Mesendoderm (in vitro differentiated cells): ENCODE measurements at regions not wholly inside any gene's neighbourhood (a gene's known extent, or its start where the extent isn't known, plus 50 kb on each side); places are given as distances from the start of the nearest gene placed in this dataset.

Experiments
- DNase-seq: peaks from one replicate; pipeline ENCODE4 v3.0.0; 2013
- H2AK5ac ChIP-seq: 2 replicates; pipeline ENCODE4 v1.6.1; 2013; ENCODE audit warnings: low read length, inconsistent platforms
- H2BK120ac ChIP-seq: 2 replicates; pipeline ENCODE4 v1.6.1; 2013; ENCODE audit warnings: low read depth, mild to moderate bottlenecking, low read length, moderate library complexity, mixed read lengths
- H2BK15ac ChIP-seq: replicated peaks from 2 replicates; pipeline ENCODE4 v1.6.1; 2013; ENCODE audit warnings: low read depth, mild to moderate bottlenecking, moderate library complexity
- H2BK5ac ChIP-seq: 2 replicates; pipeline ENCODE4 v1.6.1; 2013; ENCODE audit warnings: low read length, inconsistent platforms
- H3K18ac ChIP-seq: 2 replicates; pipeline ENCODE4 v1.6.1; 2013; ENCODE audit warnings: mild to moderate bottlenecking, low read length, mixed read lengths
- H3K23ac ChIP-seq: one replicate; pipeline ENCODE4 v1.6.1; 2013; ENCODE audit warnings: low read length
- H3K27ac ChIP-seq: 2 replicates; pipeline ENCODE4 v1.5.1; 2013; ENCODE audit warnings: low read depth, mild to moderate bottlenecking, inconsistent platforms, low read length, moderate library complexity
- H3K27me3 ChIP-seq: 2 replicates; pipeline ENCODE4 v1.6.1; 2013; ENCODE audit warnings: low read length, control low read depth, mild to moderate bottlenecking, inconsistent platforms; ENCODE audit not compliant: insufficient read depth, poor library complexity
- H3K36me3 ChIP-seq: 2 replicates; pipeline ENCODE4 v1.6.1; 2013; ENCODE audit warnings: low read length, inconsistent platforms; ENCODE audit not compliant: control insufficient read depth, insufficient read depth
- H3K4ac ChIP-seq: one replicate; pipeline ENCODE4 v1.6.1; 2013; ENCODE audit warnings: low read depth, mild to moderate bottlenecking, low read length, moderate library complexity
- H3K4me1 ChIP-seq: 2 replicates; pipeline ENCODE4 v1.6.1; 2013; ENCODE audit warnings: low read depth, low read length, inconsistent platforms; ENCODE audit not compliant: control insufficient read depth
- H3K4me2 ChIP-seq: 2 replicates; pipeline ENCODE4 v1.6.1; 2013; ENCODE audit warnings: low read length
- H3K4me3 ChIP-seq: 2 replicates; pipeline ENCODE4 v1.5.1; 2013; ENCODE audit warnings: mild to moderate bottlenecking, low read length
- H3K56ac ChIP-seq: one replicate; pipeline ENCODE4 v1.6.1; 2013; ENCODE audit warnings: low read length
- H3K79me1 ChIP-seq: 2 replicates; pipeline ENCODE4 v1.6.1; 2013; ENCODE audit warnings: low read length, inconsistent platforms
- H3K79me2 ChIP-seq: 2 replicates; pipeline ENCODE4 v1.6.1; 2013; ENCODE audit warnings: mild to moderate bottlenecking, low read length; ENCODE audit not compliant: control insufficient read depth, insufficient read depth
- H3K9ac ChIP-seq: 2 replicates; pipeline ENCODE4 v1.6.1; 2013; ENCODE audit warnings: low read length, inconsistent platforms
- H4K5ac ChIP-seq: one replicate; pipeline ENCODE4 v1.6.1; 2013; ENCODE audit warnings: low read length
- H4K8ac ChIP-seq: one replicate; pipeline ENCODE4 v1.6.1; 2013; ENCODE audit warnings: low read depth, mild to moderate bottlenecking, control low read depth, low read length, moderate library complexity
- WGBS: extraction: QIAGEN DNeasy Blood & Tissue Kit; methylation state at CpG from one replicate; pipeline ENCODE4 v1.1.7; 2013; ENCODE audit warnings: low lambda C conversion rate, missing lambda C conversion rate; ENCODE audit not compliant: insufficient coverage; ENCODE audit errors: extremely low coverage; 5-methylcytosine and 5-hydroxymethylcytosine counted together

DNA sequence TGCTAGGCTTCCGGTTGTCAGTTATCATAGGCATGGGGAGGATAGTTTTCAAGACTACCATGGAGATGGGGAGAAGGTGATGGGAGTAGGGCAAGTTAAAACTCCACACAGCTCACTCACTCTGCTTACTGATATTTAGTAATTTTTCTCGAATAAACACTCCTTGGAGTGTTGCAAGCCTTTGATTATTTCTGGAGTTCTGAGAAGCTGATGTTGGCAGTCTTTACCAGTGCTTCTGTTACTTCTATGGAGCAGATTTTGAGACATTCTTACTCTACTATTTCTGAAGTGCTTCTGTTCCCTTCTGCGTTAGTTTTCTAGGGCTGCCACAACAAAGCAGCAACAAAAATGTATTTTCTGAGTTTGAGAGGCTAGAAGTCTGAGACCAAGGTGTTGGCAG, 104.4 kb downstream of the CH25H start:
- Histone ChIP-seq H3K4me3 (no peak overlapping the region), H2BK120ac (no peak overlapping the region), H3K9ac (no peak overlapping the region), H2BK5ac (no peak overlapping the region), H3K27me3 (no peaks in the 10 kb centered on the region), H3K4ac (no peak overlapping the region), H2BK15ac (no peak overlapping the region), H3K27ac (no peak overlapping the region), H2AK5ac (no peak overlapping the region), H3K18ac (no peak overlapping the region), H4K5ac (no peak overlapping the region), H3K36me3 (no peaks in the 10 kb centered on the region), H3K23ac (no peak overlapping the region), H3K79me1 (no peaks in the 10 kb centered on the region), H3K4me2 (no peak overlapping the region), H3K4me1 (no peaks in the 10 kb centered on the region), H4K8ac (no peak overlapping the region), H3K79me2 (no peaks in the 10 kb centered on the region), H3K56ac (no peak overlapping the region)
- DNase-seq, result no peak
- no CpG with 5 or more reads among the region's 3 CpGs for WGBS

DNA sequence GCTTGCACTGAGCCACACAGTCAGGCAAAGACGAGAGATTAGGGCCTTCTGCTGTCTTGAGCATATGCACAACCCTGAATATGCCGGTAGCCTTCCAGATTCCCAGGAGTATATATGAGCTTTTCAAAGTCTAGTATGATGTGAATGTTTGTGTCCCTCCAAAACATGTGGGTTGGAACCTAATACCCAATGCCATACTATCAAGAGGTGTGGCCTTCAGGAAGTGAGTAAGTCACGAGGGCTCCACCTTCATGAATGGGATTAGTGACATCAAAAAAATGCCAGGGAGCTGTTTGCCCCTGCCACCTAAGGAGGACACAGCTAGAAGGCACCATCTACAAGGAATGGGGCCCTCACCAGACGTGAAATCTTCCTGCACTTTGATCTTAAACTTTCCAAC, 105.2 kb downstream of the CH25H start:
- no peak overlapping the region for H3K27ac ChIP-seq
- no peak overlapping the region for H3K56ac ChIP-seq
- H2BK5ac ChIP-seq, result no peak overlapping the region
- no peak overlapping the region for H3K9ac ChIP-seq
- no peaks in the 10 kb centered on the region for H3K79me1 ChIP-seq
- no peak overlapping the region for H2BK15ac ChIP-seq
- H3K4me1 ChIP-seq, result no peaks in the 10 kb centered on the region
- H3K36me3 ChIP-seq, result no peaks in the 10 kb centered on the region
- no peak overlapping the region for H3K4me3 ChIP-seq
- H3K23ac ChIP-seq, result no peak overlapping the region
- H2BK120ac ChIP-seq, result no peak overlapping the region
- H4K5ac ChIP-seq, result no peak overlapping the region
- no peaks in the 10 kb centered on the region for H3K79me2 ChIP-seq
- H3K4me2 ChIP-seq, result no peak overlapping the region
- no peaks in the 10 kb centered on the region for H3K27me3 ChIP-seq
- no peak overlapping the region for H3K4ac ChIP-seq
- DNase-seq, result no peak
- no CpG with 5 or more reads among the region's 4 CpGs for WGBS
- H2AK5ac ChIP-seq, result no peak overlapping the region
- no peak overlapping the region for H4K8ac ChIP-seq
- H3K18ac ChIP-seq, result no peak overlapping the region

DNA sequence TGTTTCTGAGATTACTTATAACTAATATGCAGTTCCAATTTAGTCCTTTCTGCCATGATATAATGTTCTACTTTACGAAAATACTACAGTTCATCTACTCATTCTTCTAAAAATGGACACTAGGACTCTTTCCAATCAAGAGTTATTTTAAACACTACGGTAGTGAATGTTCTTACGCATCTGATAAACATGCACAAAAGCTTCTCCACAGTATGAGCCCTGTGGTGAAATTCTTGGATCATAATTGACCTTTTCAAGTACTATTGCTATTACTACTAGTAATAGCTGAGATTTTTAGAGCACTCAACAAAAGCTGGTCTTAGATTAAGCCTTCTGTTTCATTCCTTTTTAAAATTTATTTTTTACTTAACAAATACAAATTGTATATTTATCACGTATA, 106.4 kb downstream of the CH25H start:
- Histone ChIP-seq H3K18ac (no peak overlapping the region), H3K23ac (no peak overlapping the region), H4K8ac (no peak overlapping the region), H3K4me3 (no peak overlapping the region), H3K56ac (no peak overlapping the region), H4K5ac (no peak overlapping the region), H3K36me3 (no peaks in the 10 kb centered on the region), H3K27ac (no peak overlapping the region), H3K4me2 (no peak overlapping the region), H3K27me3 (no peaks in the 10 kb centered on the region), H3K9ac (no peak overlapping the region), H2AK5ac (no peak overlapping the region), H3K79me2 (no peaks in the 10 kb centered on the region), H3K4me1 (no peaks in the 10 kb centered on the region), H2BK120ac (no peak overlapping the region), H2BK5ac (no peak overlapping the region), H2BK15ac (no peak overlapping the region), H3K4ac (no peak overlapping the region), H3K79me1 (no peaks in the 10 kb centered on the region)
- WGBS, result no CpG with 5 or more reads among the region's 4 CpGs
- no peak for DNase-seq

DNA sequence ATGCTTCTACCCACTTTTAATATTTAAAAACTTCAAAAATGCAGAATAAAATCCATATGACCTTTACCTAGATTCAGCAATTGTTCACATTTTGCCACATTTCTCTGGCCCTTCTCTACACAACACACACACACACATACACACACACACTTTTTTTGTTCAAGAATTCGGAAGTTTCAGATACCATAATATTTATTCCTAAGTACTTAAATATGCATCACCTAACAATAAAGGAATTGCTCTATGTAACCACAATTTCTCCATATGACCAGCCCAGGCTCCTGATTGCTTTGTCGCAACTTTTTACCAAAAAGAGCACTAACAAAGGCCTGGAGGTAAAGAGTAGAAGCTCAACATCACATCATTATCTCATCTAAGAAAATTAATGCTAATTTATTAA, 106.6 kb downstream of the FAS start:
- no peak overlapping the region for H2BK5ac ChIP-seq
- no peak overlapping the region for H2BK15ac ChIP-seq
- WGBS, result no CpG with 5 or more reads among the region's 2 CpGs
- no peak overlapping the region for H3K4me3 ChIP-seq
- no peaks in the 10 kb centered on the region for H3K79me1 ChIP-seq
- H2AK5ac ChIP-seq, result no peak overlapping the region
- H2BK120ac ChIP-seq, result no peak overlapping the region
- no peaks in the 10 kb centered on the region for H3K4me1 ChIP-seq
- H3K4me2 ChIP-seq, result no peak overlapping the region
- H4K8ac ChIP-seq, result no peak overlapping the region
- no peak overlapping the region for H3K18ac ChIP-seq
- no peak overlapping the region for H3K9ac ChIP-seq
- H3K27ac ChIP-seq, result no peak overlapping the region
- H3K56ac ChIP-seq, result no peak overlapping the region
- H3K4ac ChIP-seq, result no peak overlapping the region
- H3K36me3 ChIP-seq, result no peaks in the 10 kb centered on the region
- no peak for DNase-seq
- no peaks in the 10 kb centered on the region for H3K27me3 ChIP-seq
- no peak overlapping the region for H4K5ac ChIP-seq
- no peak overlapping the region for H3K23ac ChIP-seq
- H3K79me2 ChIP-seq, result no peaks in the 10 kb centered on the region

DNA sequence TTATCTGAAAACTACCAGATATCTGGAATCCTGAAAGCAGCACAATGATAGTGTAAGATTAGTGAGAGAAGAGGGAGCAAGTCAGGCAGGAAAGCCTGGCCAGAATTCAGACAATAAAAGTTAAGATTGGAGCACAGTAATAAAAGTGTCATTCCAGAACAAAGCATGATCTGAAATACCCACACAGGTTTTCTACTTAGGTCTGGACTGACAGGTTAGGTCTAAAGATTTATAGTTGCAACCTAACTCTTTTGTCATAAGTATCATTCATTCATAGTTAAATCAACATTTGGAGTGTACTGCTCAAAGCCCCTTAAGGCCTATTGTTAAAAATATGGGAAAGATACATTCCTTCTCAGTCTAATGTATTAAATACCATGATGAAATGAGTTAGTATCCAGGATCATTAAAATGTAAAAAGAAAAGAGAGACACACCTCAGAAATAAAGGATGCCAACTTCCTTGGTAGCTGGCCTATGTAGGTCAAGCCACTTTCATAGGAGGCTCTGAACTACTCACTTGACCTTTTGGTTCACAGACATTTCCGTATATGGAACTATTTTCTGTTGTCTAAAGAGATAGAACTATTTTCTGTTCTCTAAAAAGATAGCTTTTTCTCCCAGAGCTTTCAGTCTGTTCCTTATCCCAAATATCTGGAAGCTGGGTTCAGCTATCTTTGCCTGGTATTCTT, 105.2 kb downstream of the FAS start:
- no CpG with 5 or more reads among the region's 1 CpG for WGBS
- Histone ChIP-seq H3K79me2 (no peaks in the 10 kb centered on the region), H3K4me1 (no peaks in the 10 kb centered on the region), H3K27ac (no peak overlapping the region), H3K56ac (no peak overlapping the region), H3K4me3 (no peak overlapping the region), H2BK120ac (no peak overlapping the region), H3K9ac (no peak overlapping the region), H3K4ac (no peak overlapping the region), H3K23ac (no peak overlapping the region), H3K27me3 (no peaks in the 10 kb centered on the region), H3K36me3 (no peaks in the 10 kb centered on the region), H3K79me1 (no peaks in the 10 kb centered on the region), H4K8ac (no peak overlapping the region), H3K18ac (no peak overlapping the region), H2BK5ac (no peak overlapping the region), H2AK5ac (no peak overlapping the region), H4K5ac (no peak overlapping the region), H3K4me2 (no peak overlapping the region), H2BK15ac (no peak overlapping the region)
- no peak for DNase-seq

DNA sequence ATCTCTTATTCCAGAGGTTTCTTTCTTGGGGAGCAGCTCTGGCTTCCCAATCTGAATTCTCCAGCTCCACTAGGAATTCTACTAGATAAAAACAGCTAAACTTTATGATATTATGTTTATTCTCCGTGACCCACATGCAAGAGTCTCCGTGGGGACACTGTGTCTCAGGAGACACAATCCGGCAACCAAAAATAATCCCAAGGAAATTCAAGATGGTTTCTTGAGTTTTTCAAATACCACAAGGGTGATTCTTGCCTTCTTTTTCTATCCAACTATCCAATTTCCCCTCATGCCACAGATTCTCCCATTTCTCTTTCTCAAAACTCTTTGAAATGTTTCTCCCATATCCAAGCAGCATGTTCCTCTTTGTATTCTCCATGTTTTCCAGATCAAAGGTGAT, 103.1 kb downstream of the FAS start:
- Histone ChIP-seq H3K23ac (no peak overlapping the region), H2BK15ac (no peak overlapping the region), H3K4me3 (no peak overlapping the region), H3K79me1 (no peaks in the 10 kb centered on the region), H2BK120ac (no peak overlapping the region), H4K5ac (no peak overlapping the region), H3K4ac (no peak overlapping the region), H4K8ac (no peak overlapping the region), H3K36me3 (no peaks in the 10 kb centered on the region), H2BK5ac (no peak overlapping the region), H3K18ac (no peak overlapping the region), H3K4me1 (no peaks in the 10 kb centered on the region), H3K27ac (no peak overlapping the region), H3K9ac (no peak overlapping the region), H3K27me3 (no peaks in the 10 kb centered on the region), H3K79me2 (no peaks in the 10 kb centered on the region), H2AK5ac (no peak overlapping the region), H3K4me2 (no peak overlapping the region), H3K56ac (no peak overlapping the region)
- WGBS, result no CpG with 5 or more reads among the region's 3 CpGs
- DNase-seq, result no peak
